B cell (primary cell): ENCODE measurements at regions not wholly inside any gene's neighbourhood (a gene's known extent, or its start where the extent isn't known, plus 50 kb on each side); places are given as distances from the start of the nearest gene placed in this dataset.
"Not testable (repeated sequence)": the region's sequence is repeated elsewhere in the genome, so short reads cannot be mapped to it uniquely, and the experiment has no call there.

Source experiments
- ATAC-seq: fragments of 200-7000 bp; cut with Tn5 transposase; one replicate; pipeline ENCODE4 v1.10.0; 2021; ENCODE audit warnings: low read depth, mild to moderate bottlenecking, moderate number of reproducible peaks, moderate library complexity
- CTCF ChIA-PET: fragments of 350-600 bp; sonication (Branson Sonifier 250); formaldehyde crosslinking; loops from one replicate; lab custom pipeline; 2021; ENCODE audit warnings: antibody characterized with exemption, inconsistent platforms; lab: Charles Lee
- POLR2A ChIA-PET: fragments of 350-600 bp; sonication (Branson Sonifier 250); formaldehyde crosslinking; loops from one replicate; lab custom pipeline; 2021; ENCODE audit warnings: antibody characterized with exemption; lab: Charles Lee
- DNase-seq: peaks from one replicate; pipeline ENCODE4 v3.0.0; 2013
- H2AFZ ChIP-seq: 2 replicates; pipeline ENCODE4 v1.6.1; 2012; ENCODE audit warnings: mild to moderate bottlenecking, low read depth, low read length; ENCODE audit not compliant: insufficient read depth, poor library complexity, severe bottlenecking
- H3K27ac ChIP-seq, 2 donors: 1 replicate in 1 of 2; 2 replicates in 1 of 2; pipeline ENCODE4 v1.5.1; 2012 to 2013; ENCODE audit warnings: low read length in 2 of 2, mild to moderate bottlenecking in 2 of 2, moderate library complexity in 1 of 2
- H3K27me3 ChIP-seq, 4 experiments: fragments of 200-600 bp in 1 of 4; sonication (generic) in 1 of 4; replicated peaks in 1 of 4; 1 replicate in 2 of 4; 2 replicates in 2 of 4; pipeline versions ENCODE4 v1.6.1 to v1.7.0; 2013 to 2016; ENCODE audit warnings: low read length in 3 of 4, mild to moderate bottlenecking in 2 of 4, mixed read lengths in 1 of 4, moderate library complexity in 1 of 4; ENCODE audit not compliant: insufficient read depth in 4 of 4, control insufficient read depth in 3 of 4; ENCODE audit errors: control extremely low read depth in 1 of 4
- H3K36me3 ChIP-seq, 2 experiments: replicated peaks in 1 of 2; 1 replicate in 1 of 2; 2 replicates in 1 of 2; pipeline versions ENCODE4 v1.6.1 to v1.7.1; 2013; ENCODE audit warnings: low read length in 1 of 2; ENCODE audit not compliant: insufficient read depth in 2 of 2, control insufficient read depth in 1 of 2; ENCODE audit errors: control extremely low read depth in 1 of 2, extremely low read depth in 1 of 2
- H3K4me1 ChIP-seq, 2 donors: fragments of 200-600 bp in 1 of 2; sonication (generic) in 1 of 2; 1 replicate in 1 of 2; 2 replicates in 1 of 2; pipeline versions ENCODE4 v1.5.1 to v1.6.1; 2013 to 2017; ENCODE audit warnings: low read length in 2 of 2; ENCODE audit not compliant: control insufficient read depth in 2 of 2, insufficient read depth in 2 of 2
- H3K4me2 ChIP-seq: replicated peaks from 2 replicates; pipeline ENCODE3; 2012; ENCODE audit warnings: mild to moderate bottlenecking, low read depth, low read length; ENCODE audit not compliant: poor library complexity, severe bottlenecking
- H3K4me3 ChIP-seq, 5 experiments: fragments of 200-600 bp in 1 of 5; sonication (generic) in 1 of 5; 1 replicate in 3 of 5; 2 replicates in 2 of 5; pipeline versions ENCODE4 v1.5.1 to v1.7.0; 2011 to 2016; ENCODE audit warnings: low read length in 4 of 5, mild to moderate bottlenecking in 4 of 5, low read depth in 2 of 5, control low read depth in 1 of 5, moderate library complexity in 1 of 5; ENCODE audit not compliant: insufficient read depth in 1 of 5; ENCODE audit errors: control extremely low read depth in 1 of 5, extremely low read depth in 1 of 5
- H3K79me2 ChIP-seq: fragments of 200-600 bp; sonication (generic); one replicate; pipeline ENCODE4 v1.6.0; 2016; ENCODE audit warnings: low read length; ENCODE audit not compliant: control insufficient read depth, insufficient read depth
- H3K9ac ChIP-seq: fragments of 200-600 bp; sonication (generic); 2 replicates; pipeline ENCODE4 v1.6.1; 2017; ENCODE audit warnings: mild to moderate bottlenecking, low read length, moderate library complexity
- H3K9me3 ChIP-seq, 3 donors: one replicate each; pipeline versions ENCODE4 v1.6.1 to v1.7.1; 2013; ENCODE audit warnings: low read length in 2 of 3; ENCODE audit not compliant: control insufficient read depth in 2 of 3, insufficient read depth in 1 of 3; ENCODE audit errors: control extremely low read depth in 1 of 3
- H4K20me1 ChIP-seq: 2 replicates; pipeline ENCODE4 v1.6.0; 2012; ENCODE audit warnings: mild to moderate bottlenecking, low read length; ENCODE audit not compliant: insufficient read depth, control insufficient read depth, poor library complexity, severe bottlenecking
- H3K27ac Mint-ChIP-seq: one replicate; pipeline ENCODE4 v1.8.0; 2021; ENCODE audit warnings: mixed read lengths
- H3K27me3 Mint-ChIP-seq: one replicate; pipeline ENCODE4 v1.8.0; 2021; ENCODE audit warnings: mixed read lengths
- H3K4me1 Mint-ChIP-seq: one replicate; pipeline ENCODE4 v1.8.0; 2021; ENCODE audit warnings: mixed read lengths
- H3K4me3 Mint-ChIP-seq: one replicate; pipeline ENCODE4 v1.8.0; 2021; ENCODE audit warnings: mixed read lengths
- H3K9me3 Mint-ChIP-seq: one replicate; pipeline ENCODE4 v1.8.0; 2022; ENCODE audit warnings: mixed read lengths; ENCODE audit not compliant: insufficient read depth
- CTCF ChIP-seq: fragments of 200-600 bp; IDR thresholded peaks from one replicate; pipeline ENCODE4 v1.8.0; 2022; ENCODE audit warnings: antibody characterized with exemption, mild to moderate bottlenecking
- EZH2 ChIP-seq: IDR thresholded peaks from 2 replicates; pipeline ENCODE4 v1.6.1; 2012; ENCODE audit warnings: borderline replicate concordance, low read depth, mild to moderate bottlenecking, moderate library complexity, low read length; ENCODE audit not compliant: insufficient read depth, poor library complexity, severe bottlenecking
- WGBS: methylation state at CpG from one replicate; pipeline ENCODE4 v1.1.5; 2013; ENCODE audit warnings: missing lambda C conversion rate; ENCODE audit not compliant: insufficient coverage; 5-methylcytosine and 5-hydroxymethylcytosine counted together
- intact Hi-C: fragments of 100-400 bp; cut with micrococcal nuclease; formaldehyde crosslinking; loops from one replicate; pipeline ENCODE4 v1.10.0; 2022

GRCh38 chr12:33111850-33112249 is 215.3 kb upstream of the PKP2 start:
- H3K27me3 ChIP-seq: no peaks in the 10 kb centered on the region
- Mint-ChIP-seq H3K4me1 (no peaks in the 10 kb centered on the region), H3K9me3 (no peaks in the 10 kb centered on the region), H3K27me3 (no peaks in the 10 kb centered on the region), H3K27ac (no peak overlapping the region), H3K4me3 (no peak overlapping the region)
- no peak overlapping the region for H2AFZ ChIP-seq
- ATAC-seq (no peak), DNase-seq (no peak)
- H3K4me2 ChIP-seq: no peak overlapping the region
- no peaks in the 10 kb centered on the region for H3K4me1 ChIP-seq
- no peak overlapping the region for H3K9ac ChIP-seq
- H3K27ac ChIP-seq: no peak overlapping the region
- intact Hi-C loops: no loop called here
- CTCF ChIA-PET: no interaction called here
- H3K79me2 ChIP-seq: no peaks in the 10 kb centered on the region
- no peak overlapping the region for H3K4me3 ChIP-seq
- H3K9me3 ChIP-seq: peaks cover 0 to 6% (median 0%) of the 10 kb centered on the region in 3 donors
- POLR2A ChIA-PET: no interaction called here
- no peaks in the 10 kb centered on the region for H4K20me1 ChIP-seq
- 61% methylated on average over 5 of the region's 6 CpGs for WGBS
- no peaks in the 10 kb centered on the region for H3K36me3 ChIP-seq
- TF ChIP-seq CTCF (no peak), EZH2 (no peak)

- H3K79me2 ChIP-seq, H3K36me3 ChIP-seq, POLR2A ChIA-PET, H3K27ac Mint-ChIP-seq, intact Hi-C loops, CTCF ChIA-PET, H3K9me3 ChIP-seq, ATAC-seq, H2AFZ ChIP-seq, H3K9ac ChIP-seq, H3K27me3 ChIP-seq, H3K9me3 Mint-ChIP-seq, H3K27ac ChIP-seq, H3K4me3 Mint-ChIP-seq, H3K4me2 ChIP-seq, DNase-seq, H3K4me1 ChIP-seq, H3K27me3 Mint-ChIP-seq, H3K4me3 ChIP-seq, H4K20me1 ChIP-seq, H3K4me1 Mint-ChIP-seq: not testable (repeated sequence)
- 73% methylated on average over 2 of the region's 7 CpGs for WGBS
These were observed 211.2 kb upstream of the PKP2 start for GRCh38 chr12:33107827-33108226.
